Upper lobe of right lung (tissue), 1 donor: ENCODE measurements at regions not wholly inside any gene's neighbourhood (a gene's known extent, or its start where the extent isn't known, plus 50 kb on each side); places are given as distances from the start of the nearest gene placed in this dataset.
A peak's percentile ranks its signal among the peaks of the same experiment; 100 is the strongest.

Experiments used
- ATAC-seq: fragments of 200-7000 bp; cut with Tn5 transposase; one replicate; pipeline ENCODE4 v1.9.1; 2020; ENCODE audit warnings: mild to moderate bottlenecking, moderate library complexity
- DNase-seq: peaks from one replicate; pipeline ENCODE4 v3.0.0-alpha.2; 2020
- H3K27ac ChIP-seq: fragments of 200-600 bp; one replicate; pipeline ENCODE4 v1.8.0; 2022
- H3K27me3 ChIP-seq: fragments of 200-600 bp; one replicate; pipeline ENCODE4 v1.8.0; 2022; ENCODE audit warnings: mild to moderate bottlenecking
- H3K36me3 ChIP-seq: fragments of 200-600 bp; one replicate; pipeline ENCODE4 v1.8.0; 2022
- H3K4me1 ChIP-seq: fragments of 200-600 bp; one replicate; pipeline ENCODE4 v1.8.0; 2022
- H3K4me3 ChIP-seq: fragments of 200-600 bp; one replicate; pipeline ENCODE4 v1.8.0; 2022; ENCODE audit warnings: mild to moderate bottlenecking
- H3K9me3 ChIP-seq: fragments of 200-600 bp; one replicate; pipeline ENCODE4 v1.8.0; 2022
- CTCF ChIP-seq: fragments of 200-600 bp; IDR thresholded peaks from one replicate; pipeline ENCODE4 v1.8.0; 2022; ENCODE audit warnings: antibody characterized with exemption
- intact Hi-C: fragments of 100-400 bp; cut with DNase I; formaldehyde crosslinking; loops from one replicate; pipeline ENCODE4 v1.11.0; 2022
- donor health status: DM: no; HTN: yes; CAD: no; lungs with severe emphysema.

GRCh38 chr9:89999534-90000370 lies 394.9 kb downstream of the GADD45G start:
- intact Hi-C loops = no loop called here

GRCh38 chr9:90000925-90001324 lies 396.1 kb downstream of the GADD45G start:
- Histone ChIP-seq H3K4me3 (no peak overlapping the region), H3K27ac (peak overlapping the region; percentile 86), H3K9me3 (no peaks in the 10 kb centered on the region), H3K27me3 (no peaks in the 10 kb centered on the region), H3K4me1 (peaks cover 38% of the 10 kb centered on the region), H3K36me3 (no peaks in the 10 kb centered on the region)
- no peak for ATAC-seq
- intact Hi-C loops = no loop called here
- DNase-seq = no peak
- TF ChIP-seq CTCF = no peak

More at GRCh38 chr9:89999534-90000370, 394.9 kb downstream of the GADD45G start:
- ATAC-seq (peak; percentile 89), DNase-seq (peak; percentile 84)
- Histone ChIP-seq H3K9me3 (no peaks in the 10 kb centered on the region), H3K27ac (peak overlapping the region; percentile 86), H3K4me1 (peaks cover 39% of the 10 kb centered on the region), H3K4me3 (peak overlapping the region; percentile 25), H3K27me3 (no peaks in the 10 kb centered on the region), H3K36me3 (no peaks in the 10 kb centered on the region)
- TF ChIP-seq CTCF = no peak

- Histone ChIP-seq H3K27ac (no peak overlapping the region), H3K9me3 (no peaks in the 10 kb centered on the region), H3K4me1 (peaks cover 38% of the 10 kb centered on the region), H3K27me3 (no peaks in the 10 kb centered on the region), H3K36me3 (no peaks in the 10 kb centered on the region), H3K4me3 (no peak overlapping the region)
- intact Hi-C loops = no loop called here
- no peak for DNase-seq
- TF ChIP-seq CTCF = no peak
- ATAC-seq = no peak
These were observed 396.9 kb downstream of the GADD45G start for GRCh38 chr9:90001747-90002146.

- Histone ChIP-seq H3K27me3 (no peaks in the 10 kb centered on the region), H3K4me3 (no peak overlapping the region), H3K27ac (no peak overlapping the region), H3K9me3 (no peaks in the 10 kb centered on the region), H3K4me1 (peaks cover 38% of the 10 kb centered on the region), H3K36me3 (no peaks in the 10 kb centered on the region)
- DNase-seq (no peak), ATAC-seq (no peak)
- intact Hi-C loops = no loop called here
- TF ChIP-seq CTCF = no peak
These were observed 397.8 kb downstream of the GADD45G start for GRCh38 chr9:90002397-90003271.

- intact Hi-C loops = no loop called here
- DNase-seq = no peak
- no peaks in the 10 kb centered on the region for H3K27me3 ChIP-seq
- no peaks in the 10 kb centered on the region for H3K36me3 ChIP-seq
- no peaks in the 10 kb centered on the region for H3K9me3 ChIP-seq
- ATAC-seq = no peak
- no peak overlapping the region for H3K4me3 ChIP-seq
- peaks cover 24% of the 10 kb centered on the region for H3K4me1 ChIP-seq
- TF ChIP-seq CTCF = no peak
- no peak overlapping the region for H3K27ac ChIP-seq
These were observed 400.6 kb downstream of the GADD45G start for GRCh38 chr9:90005388-90005787.
